Keratinocyte (primary cell): ENCODE measurements at regions not wholly inside any gene's neighbourhood (a gene's known extent, or its start where the extent isn't known, plus 50 kb on each side); places are given as distances from the start of the nearest gene placed in this dataset.
"Not testable (repeated sequence)": the region's sequence is repeated elsewhere in the genome, so short reads cannot be mapped to it uniquely, and the experiment has no call there.

Experiments
- DNase-seq: peaks from one replicate; pipeline ENCODE4 v3.0.0-alpha.2; 2011; ENCODE audit warnings: low read depth, missing footprints, low spot score
- FAIRE-seq: peaks from 2 replicates; lab custom pipeline; 2011; peaks lifted over from hg19 to GRCh38; lab: Jason Lieb, UNC
- H2AFZ ChIP-seq: 2 replicates; pipeline ENCODE4 v1.6.0; 2012; ENCODE audit warnings: low read length, control low read depth, inconsistent platforms; ENCODE audit not compliant: control insufficient read depth
- H3K27ac ChIP-seq: 2 replicates; pipeline ENCODE4 v1.5.1; 2011; ENCODE audit warnings: low read length; ENCODE audit not compliant: control insufficient read depth, insufficient read depth
- H3K27me3 ChIP-seq: 3 replicates; pipeline ENCODE4 v1.6.0; 2011; ENCODE audit warnings: low read length; ENCODE audit not compliant: control insufficient read depth, insufficient read depth; ENCODE audit errors: extremely low read depth
- H3K36me3 ChIP-seq, 2 experiments: 2 replicates in 1 of 2; 3 replicates in 1 of 2; pipeline ENCODE4 v1.5.1; 2011; ENCODE audit warnings: low read length in 2 of 2, mild to moderate bottlenecking in 1 of 2; ENCODE audit not compliant: control insufficient read depth in 2 of 2, insufficient read depth in 2 of 2; ENCODE audit errors: extremely low read depth in 1 of 2
- H3K4me1 ChIP-seq: 3 replicates; pipeline ENCODE4 v1.5.1; 2011; ENCODE audit warnings: low read length; ENCODE audit not compliant: control insufficient read depth, insufficient read depth; ENCODE audit errors: extremely low read depth
- H3K4me2 ChIP-seq: 3 replicates; pipeline ENCODE4 v1.6.0; 2011; ENCODE audit warnings: low read depth, low read length; ENCODE audit not compliant: control insufficient read depth, insufficient read depth; ENCODE audit errors: extremely low read depth
- H3K4me3 ChIP-seq, 3 experiments: fragments of 200-600 bp in 1 of 3; sonication (generic) in 1 of 3; 2 replicates in 2 of 3; 3 replicates in 1 of 3; pipeline ENCODE4 v1.5.1; 2011 to 2016; ENCODE audit warnings: low read length in 3 of 3, mild to moderate bottlenecking in 3 of 3, control low read depth in 2 of 3, inconsistent platforms in 1 of 3, low read depth in 1 of 3, mixed read lengths in 1 of 3, mixed run types in 1 of 3, moderate library complexity in 1 of 3; ENCODE audit not compliant: control insufficient read depth in 2 of 3, insufficient read depth in 2 of 3; ENCODE audit errors: extremely low read depth in 1 of 3
- H3K79me2 ChIP-seq: 2 replicates; pipeline ENCODE4 v1.6.0; 2012; ENCODE audit warnings: low read length; ENCODE audit not compliant: control insufficient read depth, insufficient read depth
- H3K9ac ChIP-seq: 3 replicates; pipeline ENCODE4 v1.6.0; 2011; ENCODE audit warnings: low read length; ENCODE audit not compliant: control insufficient read depth, insufficient read depth; ENCODE audit errors: extremely low read depth
- H3K9me1 ChIP-seq: 3 replicates; pipeline ENCODE4 v1.6.0; 2011; ENCODE audit warnings: low read length; ENCODE audit not compliant: control insufficient read depth, insufficient read depth; ENCODE audit errors: extremely low read depth
- H3K9me3 ChIP-seq: 2 replicates; pipeline ENCODE4 v1.5.1; 2012; ENCODE audit warnings: low read depth, low read length; ENCODE audit not compliant: control insufficient read depth
- H4K20me1 ChIP-seq: 3 replicates; pipeline ENCODE4 v1.6.0; 2011; ENCODE audit warnings: low read length; ENCODE audit not compliant: control insufficient read depth, insufficient read depth; ENCODE audit errors: extremely low read depth
- dilution Hi-C: fragments of 300-500 bp; cut with MboI; formaldehyde crosslinking; loops from one replicate; pipeline ENCODE4 v1.7.0; 2020; ENCODE audit warnings: low sequenced_read_pairs; ENCODE audit not compliant: extremely low pct_ligation_motif_present

DNA sequence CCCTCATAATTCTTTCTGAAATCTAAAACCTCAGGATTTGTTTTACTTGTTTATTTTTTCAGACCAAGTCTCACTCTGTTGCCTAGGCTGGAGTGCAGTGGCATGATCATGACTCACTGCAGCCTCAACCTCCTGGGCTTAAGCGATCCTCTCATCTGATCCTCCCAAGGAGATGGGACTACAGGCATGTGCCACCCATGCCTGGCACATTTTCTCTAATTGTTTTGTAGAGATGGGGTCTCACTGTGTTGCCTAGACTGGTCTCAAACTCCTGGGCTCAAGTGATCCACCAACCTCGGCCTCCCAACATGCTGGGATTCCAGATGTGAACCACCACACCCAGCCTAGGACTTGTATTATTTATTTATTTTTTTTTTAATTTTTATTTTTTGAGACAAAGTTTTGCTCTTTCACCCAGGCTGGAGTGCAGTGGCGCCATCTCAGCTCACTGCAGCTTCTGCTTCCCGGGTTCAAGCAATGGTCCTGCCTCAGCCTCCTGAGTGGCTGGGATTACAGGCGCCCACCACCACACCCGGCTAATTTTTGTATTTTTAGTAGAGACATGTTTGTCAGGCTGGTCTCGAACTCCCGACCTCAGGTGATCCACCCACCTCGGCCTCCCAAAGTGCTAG, 281.9 kb downstream of the GOLGA6L6 start:
- H4K20me1 ChIP-seq, FAIRE-seq, H3K36me3 ChIP-seq, H3K4me3 ChIP-seq, H3K4me1 ChIP-seq, H2AFZ ChIP-seq, H3K9me1 ChIP-seq, H3K4me2 ChIP-seq, H3K27ac ChIP-seq, H3K27me3 ChIP-seq, DNase-seq, H3K79me2 ChIP-seq, dilution Hi-C loops, H3K9ac ChIP-seq: not testable (repeated sequence)
- H3K9me3 ChIP-seq: peaks cover 28% of the 10 kb centered on the region

DNA sequence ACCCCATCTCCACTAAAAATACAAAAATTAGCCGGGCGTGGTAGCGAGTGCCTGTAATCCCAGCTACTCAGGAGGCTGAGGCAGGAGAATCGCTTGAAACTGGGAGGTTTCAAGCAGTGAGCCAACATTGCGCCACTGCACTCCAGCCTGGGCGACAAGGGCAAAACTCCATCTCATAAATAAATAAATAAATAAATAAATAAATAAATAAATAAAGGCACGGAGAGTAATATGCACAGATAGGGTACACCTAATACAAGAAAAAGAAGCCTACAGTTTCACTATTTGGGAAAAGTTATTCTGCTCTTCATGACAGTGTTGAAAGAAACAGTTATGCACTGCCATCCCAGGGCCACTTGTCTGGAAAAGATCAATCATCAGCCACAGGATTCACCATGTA, 285.2 kb downstream of the GOLGA6L6 start:
- H3K36me3 ChIP-seq, H3K27me3 ChIP-seq, dilution Hi-C loops, H4K20me1 ChIP-seq, H3K4me3 ChIP-seq, H3K4me1 ChIP-seq, H2AFZ ChIP-seq, FAIRE-seq, H3K9me1 ChIP-seq, H3K27ac ChIP-seq, H3K4me2 ChIP-seq, H3K79me2 ChIP-seq, H3K9ac ChIP-seq, DNase-seq: not testable (repeated sequence)
- peaks cover 21% of the 10 kb centered on the region for H3K9me3 ChIP-seq

DNA sequence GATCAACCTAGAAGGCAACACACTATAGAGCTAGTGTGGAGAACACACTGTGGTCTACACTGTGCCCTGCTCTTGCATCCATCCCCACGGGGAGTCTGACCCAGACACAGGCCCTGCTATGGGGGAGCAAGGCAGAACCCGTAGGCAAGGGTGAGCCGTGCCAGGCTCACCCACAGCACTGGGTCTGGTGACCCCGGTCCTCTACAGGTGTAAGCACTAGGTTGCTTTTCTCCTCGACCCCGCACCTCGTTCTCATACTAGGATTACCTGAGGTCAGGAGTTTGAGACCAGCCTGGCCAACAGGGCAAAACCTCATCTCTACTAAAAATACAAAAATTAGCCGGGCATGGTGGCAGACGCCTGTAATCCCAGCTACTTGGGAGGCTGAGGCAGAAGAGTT, 286.0 kb downstream of the GOLGA6L6 start:
- H3K9ac ChIP-seq, H3K36me3 ChIP-seq, H3K4me2 ChIP-seq, DNase-seq, H3K79me2 ChIP-seq, H4K20me1 ChIP-seq, dilution Hi-C loops, H2AFZ ChIP-seq, FAIRE-seq, H3K27me3 ChIP-seq, H3K4me1 ChIP-seq, H3K9me1 ChIP-seq, H3K27ac ChIP-seq, H3K4me3 ChIP-seq: not testable (repeated sequence)
- peaks cover 23% of the 10 kb centered on the region for H3K9me3 ChIP-seq

- H3K79me2 ChIP-seq, H4K20me1 ChIP-seq, H3K4me2 ChIP-seq, H2AFZ ChIP-seq, dilution Hi-C loops, H3K9me1 ChIP-seq, H3K36me3 ChIP-seq, H3K4me1 ChIP-seq, H3K9ac ChIP-seq, H3K27me3 ChIP-seq, H3K4me3 ChIP-seq, FAIRE-seq, H3K27ac ChIP-seq, DNase-seq: not testable (repeated sequence)
- peaks cover 33% of the 10 kb centered on the region for H3K9me3 ChIP-seq
Observed at GRCh38 chr15:20253047-20253615, 288.5 kb downstream of the GOLGA6L6 start.

- peaks cover 35% of the 10 kb centered on the region for H3K9me3 ChIP-seq
- H3K27me3 ChIP-seq: not testable (repeated sequence)
Observed at GRCh38 chr15:20252040-20252439, 289.6 kb downstream of the GOLGA6L6 start.

More at GRCh38 chr15:20252040-20252439, 289.6 kb downstream of the GOLGA6L6 start:
- H3K9ac ChIP-seq, H3K27ac ChIP-seq, dilution Hi-C loops, H2AFZ ChIP-seq, H4K20me1 ChIP-seq, H3K4me2 ChIP-seq, H3K36me3 ChIP-seq, DNase-seq, H3K79me2 ChIP-seq, H3K4me3 ChIP-seq, H3K4me1 ChIP-seq, FAIRE-seq, H3K9me1 ChIP-seq: not testable (repeated sequence)
